Tibial artery (tissue), 4 donors: ENCODE measurements at regions not wholly inside any gene's neighbourhood (a gene's known extent, or its start where the extent isn't known, plus 50 kb on each side); places are given as distances from the start of the nearest gene placed in this dataset.
"Not testable (repeated sequence)": the region's sequence is repeated elsewhere in the genome, so short reads cannot be mapped to it uniquely, and the experiment has no call there.

ENCODE experiments used
- DNase-seq, 2 donors: peaks; one replicate each; pipeline ENCODE4 v3.0.0-alpha.2; 2019
- H3K27ac ChIP-seq, 2 donors: fragments of 200-600 bp; sonication (generic) in 1 of 2; 1 replicate in 1 of 2; 2 replicates in 1 of 2; pipeline ENCODE4 v1.5.1; 2018 to 2019; ENCODE audit warnings: mild to moderate bottlenecking in 1 of 2
- H3K27me3 ChIP-seq, 2 donors: fragments of 200-600 bp; sonication (generic) in 1 of 2; one replicate each; pipeline versions ENCODE4 v1.5.1 to v1.6.0; 2016 to 2019
- H3K36me3 ChIP-seq, 3 donors: fragments of 200-600 bp; sonication (generic) in 2 of 3; one replicate each; pipeline ENCODE4 v1.5.1; 2016 to 2019; ENCODE audit warnings: mild to moderate bottlenecking in 2 of 3
- H3K4me1 ChIP-seq, 4 donors: fragments of 200-600 bp; sonication (generic) in 2 of 4; 1 replicate in 3 of 4; 2 replicates in 1 of 4; pipeline ENCODE4 v1.5.1; 2016 to 2019
- H3K4me3 ChIP-seq, 2 donors: fragments of 200-600 bp; sonication (generic) in 1 of 2; 1 replicate in 1 of 2; 2 replicates in 1 of 2; pipeline ENCODE4 v1.5.1; 2018 to 2019; ENCODE audit warnings: mild to moderate bottlenecking in 2 of 2
- H3K9me3 ChIP-seq, 3 donors: fragments of 200-600 bp; sonication (generic) in 1 of 3; one replicate each; pipeline ENCODE4 v1.5.1; 2016 to 2019
- intact Hi-C: fragments of 100-400 bp; cut with DNase I; formaldehyde crosslinking; loops from one replicate; pipeline ENCODE4 v1.15.0; 2023; ENCODE audit warnings: low total_unique reads
- TF ChIP-seq, protein P1 (sequence below), 2 experiments: fragments of 200-600 bp in 1 of 2; fragments of 450-650 bp in 1 of 2; IDR thresholded peaks; one replicate each; pipeline ENCODE4 v1.5.1; 2017 to 2019; ENCODE audit warnings: antibody characterized with exemption in 2 of 2, mild to moderate bottlenecking in 1 of 2, moderate library complexity in 1 of 2

DNA sequence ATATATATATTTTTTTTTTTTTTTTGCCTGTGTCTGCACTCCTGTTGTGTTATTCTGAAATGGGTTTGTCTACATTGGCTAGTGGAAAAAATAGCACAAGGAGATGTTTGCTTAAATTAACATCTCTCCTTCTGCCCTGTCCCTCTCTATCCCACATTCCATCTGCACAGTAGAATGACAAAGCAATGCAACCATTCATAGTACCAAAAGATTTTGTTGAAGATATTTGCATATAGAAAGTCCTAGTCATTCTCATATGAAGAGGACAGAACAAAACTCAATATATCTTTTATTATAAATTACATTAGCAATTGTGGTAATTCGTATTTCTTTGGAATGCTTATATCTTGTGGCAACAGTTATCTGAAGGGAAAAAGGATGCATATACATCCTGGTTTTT lies 88.3 kb upstream of the AGA start:
- no peaks in the 10 kb centered on the region for H3K9me3 ChIP-seq
- DNase-seq, result no peak
- H3K27ac ChIP-seq, result no peak overlapping the region
- H3K4me1 ChIP-seq, result no peaks in the 10 kb centered on the region
- TF ChIP-seq, protein P1, sequence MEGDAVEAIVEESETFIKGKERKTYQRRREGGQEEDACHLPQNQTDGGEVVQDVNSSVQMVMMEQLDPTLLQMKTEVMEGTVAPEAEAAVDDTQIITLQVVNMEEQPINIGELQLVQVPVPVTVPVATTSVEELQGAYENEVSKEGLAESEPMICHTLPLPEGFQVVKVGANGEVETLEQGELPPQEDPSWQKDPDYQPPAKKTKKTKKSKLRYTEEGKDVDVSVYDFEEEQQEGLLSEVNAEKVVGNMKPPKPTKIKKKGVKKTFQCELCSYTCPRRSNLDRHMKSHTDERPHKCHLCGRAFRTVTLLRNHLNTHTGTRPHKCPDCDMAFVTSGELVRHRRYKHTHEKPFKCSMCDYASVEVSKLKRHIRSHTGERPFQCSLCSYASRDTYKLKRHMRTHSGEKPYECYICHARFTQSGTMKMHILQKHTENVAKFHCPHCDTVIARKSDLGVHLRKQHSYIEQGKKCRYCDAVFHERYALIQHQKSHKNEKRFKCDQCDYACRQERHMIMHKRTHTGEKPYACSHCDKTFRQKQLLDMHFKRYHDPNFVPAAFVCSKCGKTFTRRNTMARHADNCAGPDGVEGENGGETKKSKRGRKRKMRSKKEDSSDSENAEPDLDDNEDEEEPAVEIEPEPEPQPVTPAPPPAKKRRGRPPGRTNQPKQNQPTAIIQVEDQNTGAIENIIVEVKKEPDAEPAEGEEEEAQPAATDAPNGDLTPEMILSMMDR (IDR thresholded peaks at IDR 0.05), result no peak
- intact Hi-C loops, result no loop called here
- no peaks in the 10 kb centered on the region for H3K36me3 ChIP-seq
- H3K4me3 ChIP-seq, result no peak overlapping the region
- no peaks in the 10 kb centered on the region for H3K27me3 ChIP-seq

DNA sequence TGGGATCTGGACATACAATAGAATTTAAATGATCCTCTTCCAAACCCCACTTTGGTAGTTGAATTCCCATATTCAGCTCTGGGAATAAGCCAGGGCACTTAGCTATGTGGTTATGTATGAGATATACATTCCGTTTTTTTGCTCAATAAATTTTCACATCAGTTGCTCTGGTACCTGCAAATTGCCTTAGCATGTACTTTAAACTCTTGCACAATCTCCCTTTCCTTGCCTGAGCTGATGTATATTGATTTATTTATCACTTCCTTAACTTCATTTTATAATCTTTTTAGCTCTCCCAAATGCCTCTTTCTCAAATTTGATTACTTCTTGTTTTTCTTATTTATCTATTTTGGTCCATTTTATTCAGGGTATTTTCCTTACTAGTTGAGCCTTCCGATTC lies 90.1 kb upstream of the AGA start:
- Histone ChIP-seq H3K4me3 (no peak overlapping the region), H3K36me3 (no peaks in the 10 kb centered on the region), H3K27me3 (no peaks in the 10 kb centered on the region), H3K9me3 (no peaks in the 10 kb centered on the region), H3K27ac (no peak overlapping the region), H3K4me1 (no peaks in the 10 kb centered on the region)
- no peak for DNase-seq
- TF ChIP-seq, protein P1 (IDR thresholded peaks at IDR 0.05), result no peak
- intact Hi-C loops, result no loop called here

DNA sequence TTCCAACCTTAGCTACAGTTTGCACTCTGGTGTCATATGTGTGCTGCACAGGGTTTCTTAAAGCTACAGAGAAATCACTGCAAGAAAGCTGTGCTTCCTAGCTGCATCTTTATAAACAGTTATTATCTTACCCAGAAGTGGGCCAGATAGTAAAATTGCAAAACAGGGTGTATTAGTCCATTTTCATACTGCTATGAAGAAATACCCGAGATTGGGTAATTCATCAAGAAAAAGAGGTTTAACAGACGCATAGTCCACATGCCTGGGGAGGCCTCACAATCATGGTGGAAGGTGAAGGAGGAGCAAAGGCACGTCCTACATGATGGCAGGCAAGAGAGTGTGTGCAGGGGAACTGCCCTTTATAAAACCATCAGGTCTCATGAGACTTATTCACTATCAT lies 92.6 kb upstream of the AGA start:
- DNase-seq, H3K9me3 ChIP-seq, H3K4me1 ChIP-seq, H3K4me3 ChIP-seq, H3K27me3 ChIP-seq, intact Hi-C loops, H3K36me3 ChIP-seq, H3K27ac ChIP-seq: not testable (repeated sequence)

DNA sequence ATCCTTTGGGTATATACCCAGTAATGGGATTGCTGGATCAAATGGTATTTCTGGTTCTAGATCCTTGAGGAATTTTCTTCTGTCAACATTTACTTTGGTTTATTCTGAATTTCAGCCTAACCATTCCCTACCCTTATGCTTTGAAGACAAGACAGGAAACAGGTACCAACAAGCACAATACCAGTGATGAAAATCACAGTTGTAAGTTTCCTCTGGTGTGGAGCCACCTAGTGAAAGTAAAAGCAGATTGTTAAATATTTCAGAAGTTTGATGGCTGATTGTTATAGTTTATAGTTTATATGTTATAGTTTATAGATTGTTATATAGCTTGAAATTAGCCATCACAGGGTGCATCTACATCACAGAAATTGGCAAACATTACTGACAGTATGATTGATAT lies 104.5 kb upstream of the AGA start:
- Histone ChIP-seq H3K4me3 (no peak overlapping the region), H3K27me3 (no peaks in the 10 kb centered on the region), H3K36me3 (no peaks in the 10 kb centered on the region), H3K27ac (no peak overlapping the region), H3K4me1 (no peaks in the 10 kb centered on the region), H3K9me3 (no peaks in the 10 kb centered on the region)
- intact Hi-C loops, result no loop called here
- TF ChIP-seq, protein P1 (IDR thresholded peaks at IDR 0.05), result no peak
- DNase-seq, result no peak

DNA sequence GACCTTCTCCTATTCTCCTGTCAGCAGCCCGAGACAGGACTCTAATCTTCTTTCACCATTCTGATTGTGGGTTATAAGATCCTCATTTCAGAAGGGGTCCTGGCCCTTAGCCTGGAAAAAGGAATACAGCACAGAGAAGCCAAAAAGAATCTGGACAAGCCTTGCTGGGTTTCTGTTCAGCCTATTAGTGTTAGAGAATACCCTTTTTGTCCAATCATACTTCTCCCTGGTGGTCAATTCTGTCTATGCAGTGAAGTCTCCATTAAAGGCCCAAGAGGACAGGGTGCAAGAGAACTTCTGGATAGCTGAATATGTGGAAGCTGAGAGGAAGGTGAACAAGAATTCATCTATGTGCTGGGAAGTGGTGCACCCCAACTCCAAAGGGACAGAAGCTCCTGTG lies 105.7 kb upstream of the AGA start:
- Histone ChIP-seq H3K27me3 (no peaks in the 10 kb centered on the region), H3K4me1 (no peaks in the 10 kb centered on the region), H3K9me3 (no peaks in the 10 kb centered on the region), H3K36me3 (no peaks in the 10 kb centered on the region), H3K4me3 (no peak overlapping the region), H3K27ac (no peak overlapping the region)
- TF ChIP-seq, protein P1 (IDR thresholded peaks at IDR 0.05), result no peak
- intact Hi-C loops, result no loop called here
- no peak for DNase-seq

DNA sequence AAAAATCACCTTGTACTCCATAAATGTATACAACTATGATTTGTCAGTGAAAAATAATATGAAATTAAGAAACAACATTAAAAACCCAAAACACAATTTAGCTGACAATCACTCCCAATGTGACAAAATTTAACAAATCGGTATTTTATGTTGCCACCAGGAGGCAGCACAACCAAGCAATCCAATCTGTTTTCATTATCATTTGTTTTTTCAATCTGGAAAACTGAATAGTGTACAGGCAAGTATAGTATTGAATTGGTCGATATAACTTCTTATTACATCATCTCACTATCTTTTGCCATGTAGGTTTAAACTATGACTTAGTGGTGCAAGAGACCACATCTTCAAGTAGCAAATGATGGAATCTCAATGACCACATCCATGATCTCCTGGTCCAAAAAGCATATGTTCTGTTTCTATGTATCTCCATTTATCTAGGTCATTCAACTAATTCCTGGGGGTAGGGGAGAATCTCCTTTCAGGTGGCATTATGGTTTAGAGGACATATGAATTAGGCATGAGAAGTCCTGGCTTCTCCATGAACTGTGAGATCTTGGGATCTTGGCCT lies 112.9 kb upstream of the AGA start:
- Histone ChIP-seq H3K27ac (no peak overlapping the region), H3K36me3 (no peaks in the 10 kb centered on the region), H3K9me3 (no peaks in the 10 kb centered on the region), H3K4me1 (no peaks in the 10 kb centered on the region), H3K27me3 (no peaks in the 10 kb centered on the region), H3K4me3 (no peak overlapping the region)
- DNase-seq, result no peak
- TF ChIP-seq, protein P1 (IDR thresholded peaks at IDR 0.05), result peak in 1 of 2 experiments; percentile 6
- intact Hi-C loops, result no loop called here
